Caco-2 (cell line): ENCODE measurements at regions not wholly inside any gene's neighbourhood (a gene's known extent, or its start where the extent isn't known, plus 50 kb on each side); places are given as distances from the start of the nearest gene placed in this dataset.
"Not testable (repeated sequence)": the region's sequence is repeated elsewhere in the genome, so short reads cannot be mapped to it uniquely, and the experiment has no call there.

Experiments used
- BruUV-seq: library from RNA; stranded (reverse); fragments of 400-500 nt; replicated peaks from 2 replicates; lab custom pipeline; 2021; lab: Mats Ljungman, UMichigan
- CTCF ChIA-PET: fragments of 300-600 bp; sonication (Branson Sonifier 250); formaldehyde crosslinking; loops from one replicate; lab custom pipeline; 2022; ENCODE audit warnings: antibody characterized with exemption; lab: Charles Lee
- POLR2A ChIA-PET: fragments of 300-600 bp; sonication (Branson Sonifier 250); formaldehyde crosslinking; loops from one replicate; lab custom pipeline; 2022; ENCODE audit warnings: antibody characterized with exemption; lab: Charles Lee
- DNase-seq, 2 experiments: peaks; one replicate each; pipeline versions ENCODE4 v3.0.0 to v3.0.0-alpha.2; 2020 to 2022
- H3K27me3 ChIP-seq: replicated peaks from 2 replicates; pipeline ENCODE4 v1.6.0; 2011; ENCODE audit warnings: low read length; ENCODE audit not compliant: control insufficient read depth, insufficient read depth
- H3K36me3 ChIP-seq: 2 replicates; pipeline ENCODE4 v1.5.1; 2011; ENCODE audit warnings: low read length; ENCODE audit not compliant: control insufficient read depth, insufficient read depth
- H3K4me1 ChIP-seq: fragments of 250-450 bp; sonication (Bioruptor Pico); 2 replicates; pipeline ENCODE4 v1.5.1; 2020; ENCODE audit warnings: mild to moderate bottlenecking
- H3K4me3 ChIP-seq: 2 replicates; pipeline ENCODE4 v1.5.1; 2011; ENCODE audit warnings: low read depth, mild to moderate bottlenecking, control low read depth, low read length
- H3K9me3 ChIP-seq: fragments of 250-450 bp; sonication (Bioruptor Pico); 2 replicates; pipeline ENCODE4 v1.5.1; 2020; ENCODE audit warnings: mild to moderate bottlenecking, moderate library complexity
- H3K27ac Mint-ChIP-seq: one replicate; pipeline ENCODE4 v1.8.0; 2022; ENCODE audit warnings: mixed read lengths; ENCODE audit not compliant: unreplicated experiment
- H3K27me3 Mint-ChIP-seq: one replicate; pipeline ENCODE4 v1.8.0; 2022; ENCODE audit warnings: mixed read lengths; ENCODE audit not compliant: insufficient read depth, unreplicated experiment
- H3K36me3 Mint-ChIP-seq: one replicate; pipeline ENCODE4 v1.8.0; 2022; ENCODE audit warnings: mild to moderate bottlenecking, mixed read lengths; ENCODE audit not compliant: insufficient read depth, unreplicated experiment
- H3K4me1 Mint-ChIP-seq: one replicate; pipeline ENCODE4 v1.8.0; 2022; ENCODE audit warnings: low read depth, mixed read lengths; ENCODE audit not compliant: unreplicated experiment
- H3K4me3 Mint-ChIP-seq: one replicate; pipeline ENCODE4 v1.8.0; 2022; ENCODE audit warnings: mild to moderate bottlenecking, moderate library complexity, mixed read lengths; ENCODE audit not compliant: unreplicated experiment
- H3K9me3 Mint-ChIP-seq: one replicate; pipeline ENCODE4 v1.8.0; 2022; ENCODE audit warnings: mixed read lengths; ENCODE audit not compliant: unreplicated experiment
- intact Hi-C: fragments of 100-400 bp; cut with micrococcal nuclease; formaldehyde crosslinking; loops from one replicate; pipeline ENCODE4 v1.10.0; 2022; ENCODE audit not compliant: unreplicated experiment
- TF ChIP-seq, protein P1 (sequence below), 2 experiments: fragments of 200-600 bp in 1 of 2; IDR thresholded peaks; 1 replicate in 1 of 2; 2 replicates in 1 of 2; pipeline versions ENCODE4 v1.5.1 to v1.8.0; 2011 to 2022; ENCODE audit warnings: antibody characterized with exemption in 1 of 2, control low read depth in 1 of 2, inconsistent platforms in 1 of 2, low read depth in 1 of 2, low read length in 1 of 2, mild to moderate bottlenecking in 1 of 2, moderate library complexity in 1 of 2; ENCODE audit not compliant: insufficient read depth in 1 of 2, severe bottlenecking in 1 of 2, unreplicated experiment in 1 of 2

- Histone ChIP-seq H3K9me3 (no peaks in the 10 kb centered on the region), H3K4me3 (no peak overlapping the region), H3K36me3 (no peaks in the 10 kb centered on the region), H3K27me3 (no peaks in the 10 kb centered on the region), H3K4me1 (no peaks in the 10 kb centered on the region)
- ChIA-PET POLR2A (no interaction called here), CTCF (no interaction called here)
- DNase-seq = no peak
- no peak overlapping the region for H3K27ac Mint-ChIP-seq
- TF ChIP-seq, protein P1, sequence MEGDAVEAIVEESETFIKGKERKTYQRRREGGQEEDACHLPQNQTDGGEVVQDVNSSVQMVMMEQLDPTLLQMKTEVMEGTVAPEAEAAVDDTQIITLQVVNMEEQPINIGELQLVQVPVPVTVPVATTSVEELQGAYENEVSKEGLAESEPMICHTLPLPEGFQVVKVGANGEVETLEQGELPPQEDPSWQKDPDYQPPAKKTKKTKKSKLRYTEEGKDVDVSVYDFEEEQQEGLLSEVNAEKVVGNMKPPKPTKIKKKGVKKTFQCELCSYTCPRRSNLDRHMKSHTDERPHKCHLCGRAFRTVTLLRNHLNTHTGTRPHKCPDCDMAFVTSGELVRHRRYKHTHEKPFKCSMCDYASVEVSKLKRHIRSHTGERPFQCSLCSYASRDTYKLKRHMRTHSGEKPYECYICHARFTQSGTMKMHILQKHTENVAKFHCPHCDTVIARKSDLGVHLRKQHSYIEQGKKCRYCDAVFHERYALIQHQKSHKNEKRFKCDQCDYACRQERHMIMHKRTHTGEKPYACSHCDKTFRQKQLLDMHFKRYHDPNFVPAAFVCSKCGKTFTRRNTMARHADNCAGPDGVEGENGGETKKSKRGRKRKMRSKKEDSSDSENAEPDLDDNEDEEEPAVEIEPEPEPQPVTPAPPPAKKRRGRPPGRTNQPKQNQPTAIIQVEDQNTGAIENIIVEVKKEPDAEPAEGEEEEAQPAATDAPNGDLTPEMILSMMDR (IDR thresholded peaks at IDR 0.05; ENCODE audit: insufficient read depth in 1 of 2, low read depth in 1 of 2, low read length in 1 of 2, severe bottlenecking in 1 of 2, unreplicated experiment in 1 of 2) = no peak
- H3K9me3 Mint-ChIP-seq = no peaks in the 10 kb centered on the region
- H3K4me3 Mint-ChIP-seq = no peak overlapping the region
- intact Hi-C loops = no loop called here
- H3K27me3 Mint-ChIP-seq = no peaks in the 10 kb centered on the region
- no peaks in the 10 kb centered on the region for H3K4me1 Mint-ChIP-seq
- H3K36me3 Mint-ChIP-seq = no peaks in the 10 kb centered on the region
- no TSS peak for BruUV-seq
These were observed 505.9 kb upstream of the SYNCRIP start for GRCh38 chr6:86148586-86148985.

- intact Hi-C loops = no loop called here
- no peaks in the 10 kb centered on the region for H3K36me3 ChIP-seq
- ChIA-PET POLR2A (no interaction called here), CTCF (interaction anchor here (0.6 kb wide), 1 partner anchor 764 kb away, joined by 3 read pairs; no protein-coding TSS in a partner anchor)
- H3K9me3 ChIP-seq = no peaks in the 10 kb centered on the region
- no peaks in the 10 kb centered on the region for H3K4me1 ChIP-seq
- no peaks in the 10 kb centered on the region for H3K27me3 ChIP-seq
- no peak overlapping the region for H3K4me3 Mint-ChIP-seq
- no peak overlapping the region for H3K4me3 ChIP-seq
- no peaks in the 10 kb centered on the region for H3K36me3 Mint-ChIP-seq
- no TSS peak for BruUV-seq
- DNase-seq = no peak
- H3K27me3 Mint-ChIP-seq = no peaks in the 10 kb centered on the region
- H3K4me1 Mint-ChIP-seq = no peaks in the 10 kb centered on the region
- no peaks in the 10 kb centered on the region for H3K9me3 Mint-ChIP-seq
- TF ChIP-seq, protein P1 (IDR thresholded peaks at IDR 0.05; ENCODE audit: insufficient read depth in 1 of 2, low read depth in 1 of 2, low read length in 1 of 2, severe bottlenecking in 1 of 2, unreplicated experiment in 1 of 2) = no peak
- H3K27ac Mint-ChIP-seq = no peak overlapping the region
These were observed 505.2 kb upstream of the SYNCRIP start for GRCh38 chr6:86147859-86148258.

GRCh38 chr6:86147311-86147710 lies 504.6 kb upstream of the SYNCRIP start:
- Mint-ChIP-seq H3K27ac (no peak overlapping the region), H3K27me3 (no peaks in the 10 kb centered on the region), H3K9me3 (no peaks in the 10 kb centered on the region), H3K36me3 (no peaks in the 10 kb centered on the region), H3K4me3 (no peak overlapping the region), H3K4me1 (no peaks in the 10 kb centered on the region)
- intact Hi-C loops = no loop called here
- Histone ChIP-seq H3K36me3 (no peaks in the 10 kb centered on the region), H3K9me3 (no peaks in the 10 kb centered on the region), H3K4me1 (no peaks in the 10 kb centered on the region), H3K4me3 (no peak overlapping the region), H3K27me3 (no peaks in the 10 kb centered on the region)
- CTCF ChIA-PET = interaction anchor here (0.6 kb wide), 1 partner anchor 765 kb away, joined by 3 read pairs; no protein-coding TSS in a partner anchor
- POLR2A ChIA-PET = no interaction called here
- DNase-seq = no peak
- TF ChIP-seq, protein P1 (IDR thresholded peaks at IDR 0.05; ENCODE audit: insufficient read depth in 1 of 2, low read depth in 1 of 2, low read length in 1 of 2, severe bottlenecking in 1 of 2, unreplicated experiment in 1 of 2) = no peak
- no TSS peak for BruUV-seq

DNA sequence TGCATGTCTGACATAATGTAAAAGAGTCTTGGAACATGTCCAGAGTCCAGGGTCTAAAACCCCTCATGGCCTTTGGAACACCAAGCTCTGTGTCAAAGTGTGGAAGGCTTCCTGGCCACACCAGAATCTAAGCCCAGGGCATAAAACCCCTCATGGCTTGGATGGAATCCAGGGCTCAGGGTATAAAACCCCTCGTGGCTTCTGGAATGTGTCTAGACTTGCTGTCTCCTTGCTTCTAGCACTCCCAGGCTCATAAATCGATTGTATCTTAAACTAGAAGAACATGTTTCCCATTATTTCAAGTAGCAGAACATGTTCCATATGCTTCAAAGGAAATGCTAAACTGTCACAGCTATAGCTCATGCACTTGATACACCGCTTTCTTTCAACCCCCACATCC lies 504.1 kb upstream of the SYNCRIP start:
- POLR2A ChIA-PET, H3K9me3 ChIP-seq, H3K4me3 ChIP-seq, BruUV-seq, H3K9me3 Mint-ChIP-seq, H3K36me3 Mint-ChIP-seq, DNase-seq, H3K36me3 ChIP-seq, H3K27me3 ChIP-seq, H3K27ac Mint-ChIP-seq, H3K4me3 Mint-ChIP-seq, H3K27me3 Mint-ChIP-seq, H3K4me1 ChIP-seq, intact Hi-C loops, CTCF ChIA-PET, H3K4me1 Mint-ChIP-seq: not testable (repeated sequence)
